ENCODE measurements at regions not wholly inside any gene's neighbourhood (a gene's known extent, or its start where the extent isn't known, plus 50 kb on each side); places are given as distances from the start of the nearest gene placed in this dataset.
"Not testable (repeated sequence)": the region's sequence is repeated elsewhere in the genome, so short reads cannot be mapped to it uniquely, and the experiment has no call there.

DNA sequence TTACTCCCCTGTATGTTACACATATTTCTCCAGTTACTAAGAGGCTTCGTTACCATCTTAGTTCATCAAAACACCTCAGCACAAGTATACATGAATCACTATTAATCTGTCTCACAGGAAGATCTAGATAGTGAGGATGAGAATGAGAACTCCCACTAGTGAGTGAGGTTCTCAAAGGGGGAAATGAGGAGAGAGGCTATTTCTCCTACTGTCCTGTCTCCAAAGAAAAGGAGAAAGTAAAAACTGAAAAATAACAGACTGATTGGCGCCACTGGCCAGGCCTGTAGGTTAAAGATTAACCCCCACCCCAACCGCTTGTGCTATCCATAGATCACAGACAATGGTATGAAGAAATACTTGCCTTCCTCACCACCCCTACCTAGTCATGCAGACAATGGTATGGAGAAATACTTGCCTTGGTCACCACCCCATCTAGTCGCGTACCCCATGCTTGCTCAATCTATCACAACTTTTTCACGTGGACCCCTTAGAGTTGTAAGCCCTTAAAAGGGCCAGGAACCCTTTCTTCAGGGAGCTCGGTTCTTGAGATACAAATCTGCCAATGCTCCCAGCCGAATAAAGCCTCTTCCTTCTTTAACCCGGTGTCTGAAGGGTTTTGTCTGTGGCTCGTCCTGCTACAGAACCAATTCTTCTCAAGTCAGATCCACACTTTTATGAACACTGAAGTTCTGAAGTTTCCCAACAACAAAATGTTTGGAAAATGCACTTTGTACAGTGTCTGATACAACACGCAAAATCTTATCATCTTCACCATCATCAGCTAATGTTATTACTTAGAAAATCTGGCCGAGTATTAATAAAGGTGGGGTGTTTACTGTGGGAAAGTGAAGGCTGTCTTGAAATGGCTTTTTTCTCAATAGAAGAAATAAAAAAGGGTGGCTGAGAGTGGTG, 598.1 kb downstream of the UQCRFS1 start:
- no peak for DNase-seq

- no peak for DNase-seq
Observed at GRCh38 chr19:28612275-28612769, 600.6 kb downstream of the UQCRFS1 start.

DNA sequence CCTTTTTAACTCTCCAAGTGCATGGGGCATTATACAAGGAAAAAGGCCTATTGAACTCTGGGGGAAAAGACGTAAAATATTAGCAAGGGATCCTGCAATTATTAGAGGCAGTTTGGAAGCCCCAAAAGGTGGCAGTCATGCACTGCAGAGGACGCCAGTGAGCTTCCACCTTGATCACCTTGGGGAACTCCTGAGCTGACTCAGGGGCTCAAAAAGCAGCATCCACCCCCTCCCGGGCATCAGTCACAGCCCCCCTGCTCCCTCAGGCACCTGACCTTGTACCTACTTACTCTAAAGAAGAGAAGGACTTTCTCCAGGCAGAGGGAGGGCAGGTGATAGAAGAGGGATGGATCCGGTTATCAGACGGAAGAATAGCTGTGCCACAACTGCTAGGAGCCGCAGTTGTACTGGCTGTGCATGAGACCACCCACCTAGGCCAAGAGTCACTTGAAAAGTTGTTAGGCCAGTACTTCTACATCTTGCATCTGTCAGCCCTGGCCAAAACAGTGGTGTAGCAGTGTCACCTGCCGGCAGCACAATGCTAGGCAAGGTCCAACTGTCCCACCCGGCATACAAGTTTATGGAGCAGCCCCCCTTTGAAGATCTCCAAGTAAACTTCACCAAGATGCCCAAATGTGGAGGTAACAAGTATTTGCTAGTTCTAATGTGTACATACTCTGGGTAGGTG, 601.6 kb downstream of the UQCRFS1 start:
- not testable (repeated sequence) for DNase-seq

DNA sequence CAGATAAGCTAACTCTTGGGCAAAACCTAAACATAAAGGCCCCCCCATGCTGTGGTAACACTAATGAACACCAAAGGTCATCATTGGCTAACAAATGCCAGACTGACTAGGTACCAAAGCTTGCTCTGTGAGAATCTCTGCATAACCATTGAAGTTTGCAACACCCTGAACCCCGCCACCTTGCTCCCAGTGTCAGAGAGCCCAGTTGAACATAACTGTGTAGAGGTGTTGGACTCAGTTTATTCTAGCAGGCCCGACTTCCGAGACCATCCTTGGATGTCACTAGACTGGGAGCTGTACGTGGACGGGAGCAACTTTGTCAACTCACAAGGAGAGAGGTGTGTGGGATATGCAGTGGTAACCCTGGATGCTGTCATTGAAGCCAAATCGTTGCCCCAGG, 602.2 kb downstream of the UQCRFS1 start:
- DNase-seq, result no peak

DNA sequence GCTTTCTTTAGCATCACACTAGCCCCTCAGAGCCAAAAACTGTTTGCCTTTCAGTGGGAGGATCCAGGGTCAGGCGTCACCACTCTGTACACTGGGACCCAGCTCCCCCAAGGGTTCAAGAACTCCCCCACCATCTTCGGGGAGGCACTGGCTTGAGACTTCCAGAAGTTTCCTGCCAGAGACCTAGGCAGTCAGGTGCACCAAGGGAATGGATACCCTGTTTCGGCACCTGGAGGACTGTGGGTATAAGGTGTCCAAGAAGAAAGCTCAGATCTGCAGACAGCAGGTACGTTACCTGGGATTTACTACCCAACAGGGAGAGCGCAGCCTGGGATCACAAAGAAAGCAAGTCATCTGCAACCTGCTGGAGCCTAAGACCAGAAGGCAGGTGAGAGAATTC, 603.0 kb downstream of the UQCRFS1 start:
- DNase-seq, result no peak

DNA sequence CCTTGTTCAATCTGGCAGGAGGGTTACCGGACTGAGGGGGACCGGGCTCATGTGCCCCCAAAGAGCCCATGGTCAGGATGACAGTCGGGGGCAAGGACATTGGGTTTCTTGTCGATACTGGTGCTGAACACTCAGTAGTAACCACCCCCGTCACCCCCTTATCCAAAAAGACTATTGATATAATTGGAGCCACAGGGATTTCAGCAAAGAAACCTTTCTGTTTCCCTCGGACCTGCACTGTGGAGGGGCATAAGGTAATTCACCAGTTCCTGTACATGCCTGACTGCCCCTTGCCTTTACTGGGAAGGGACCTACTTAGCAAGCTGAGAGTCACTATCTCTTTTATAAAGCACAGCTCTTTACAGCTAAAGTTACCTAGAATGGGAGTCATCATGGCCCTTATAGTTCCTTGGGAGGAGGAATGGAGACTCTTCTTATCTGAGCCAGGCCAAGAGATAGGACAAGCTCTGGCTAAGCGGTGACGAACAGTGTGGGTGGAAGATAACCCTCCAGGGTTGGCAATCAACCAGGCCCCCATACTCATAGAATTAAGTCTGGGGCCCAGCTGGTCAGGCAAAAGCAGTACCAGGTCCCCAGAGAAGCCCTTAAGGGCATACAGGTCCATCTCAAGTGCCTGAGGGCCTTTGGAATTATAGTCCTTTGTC, 603.7 kb downstream of the UQCRFS1 start:
- no peak for DNase-seq

- DNase-seq, result no peak
Observed at GRCh38 chr19:28608292-28608691, 604.7 kb downstream of the UQCRFS1 start.

GRCh38 chr19:28607066-28607583, 605.8 kb downstream of the UQCRFS1 start:
- DNase-seq, result no peak

DNA sequence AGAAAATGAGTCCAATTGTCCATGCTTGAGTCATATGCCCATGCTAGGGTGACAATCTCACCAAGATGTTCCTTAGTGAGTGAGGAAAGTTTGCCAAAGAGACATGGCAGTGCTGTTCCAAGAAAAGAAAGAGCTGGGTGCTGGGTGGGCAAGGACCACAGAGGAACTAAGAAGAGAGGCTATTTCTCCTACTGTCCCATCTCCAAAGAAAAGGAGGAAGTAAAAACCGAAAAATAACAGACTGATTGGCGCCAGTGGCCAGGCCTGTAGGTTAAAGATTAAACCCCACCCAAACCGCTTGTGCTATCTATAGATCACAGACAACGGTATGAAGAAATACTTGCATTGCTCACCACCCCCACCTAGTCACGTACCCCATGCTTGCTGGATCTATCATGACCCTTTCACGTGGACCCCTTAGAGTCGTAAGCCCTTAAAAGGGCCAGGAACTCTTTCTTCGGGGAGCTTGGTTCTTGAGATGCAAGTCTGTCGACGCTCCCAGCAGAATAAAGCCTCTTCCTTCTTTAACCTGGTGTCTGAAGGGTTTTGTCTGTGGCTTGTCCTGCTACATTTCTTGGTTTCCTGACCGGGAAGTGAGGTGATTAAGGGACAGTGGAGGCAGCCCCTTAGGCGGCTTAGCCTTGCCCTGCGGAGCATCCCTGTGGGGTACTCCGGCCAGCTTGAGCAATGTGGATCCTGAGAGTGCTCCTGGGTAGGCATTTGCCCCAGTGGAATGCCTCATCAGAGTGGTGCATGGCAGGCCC, 606.5 kb downstream of the UQCRFS1 start:
- no peak for DNase-seq

DNA sequence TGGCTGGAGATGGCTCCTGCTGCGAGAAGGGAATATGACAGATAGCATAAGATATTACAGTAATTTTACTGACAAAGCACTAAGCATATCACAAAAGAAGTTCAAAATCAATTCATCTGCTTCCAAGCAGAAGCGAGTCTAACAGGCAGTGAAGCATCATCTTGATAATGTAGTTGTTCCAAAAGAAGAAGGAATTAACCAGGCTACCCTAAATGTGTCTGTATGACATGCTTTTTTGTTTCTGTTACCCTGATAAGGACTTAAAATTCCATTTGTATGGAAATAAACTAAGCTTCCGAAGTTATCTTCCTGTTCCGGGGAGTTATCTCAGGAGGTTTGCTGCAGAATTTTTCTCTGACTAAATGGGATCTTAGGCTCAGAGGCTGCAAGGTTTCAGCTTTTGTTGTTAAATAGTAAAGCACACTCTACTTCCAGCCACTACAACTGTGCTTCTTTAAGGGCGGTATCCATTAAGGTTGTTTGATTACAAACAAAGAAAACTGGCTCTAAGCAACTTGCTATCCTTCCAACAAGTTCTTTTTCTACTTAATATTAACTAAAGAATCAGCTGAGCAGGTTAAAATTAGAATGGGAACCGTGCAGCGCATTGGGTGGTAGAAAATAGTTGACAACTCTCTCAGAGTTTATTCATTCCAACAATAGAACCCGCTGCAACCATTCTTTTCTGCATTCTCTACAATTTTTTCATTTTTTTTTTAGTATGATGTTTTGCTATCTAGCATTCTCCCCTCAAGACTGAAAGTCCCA, 607.3 kb downstream of the UQCRFS1 start:
- no peak for DNase-seq

DNA sequence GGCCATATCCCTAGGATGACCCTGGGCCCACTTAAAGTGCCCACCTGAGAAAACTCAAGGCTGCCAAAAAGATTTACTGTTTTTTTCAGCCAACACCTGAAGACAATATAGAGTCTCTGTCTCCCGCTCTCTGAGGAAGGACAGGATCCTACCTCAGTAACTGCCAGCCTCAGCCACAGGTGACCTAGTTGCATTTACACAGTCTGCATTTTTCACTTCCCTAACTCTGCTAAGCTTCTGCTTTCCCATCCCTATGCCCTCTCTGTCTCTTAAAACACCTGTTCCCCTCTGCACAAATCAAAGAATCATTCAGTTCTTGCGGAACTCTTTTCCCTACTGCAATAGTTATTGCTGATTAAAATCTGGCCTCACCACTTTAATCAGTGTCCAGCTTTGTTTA, 609.5 kb downstream of the UQCRFS1 start:
- no peak for DNase-seq

- DNase-seq, result no peak
Observed at GRCh38 chr19:28602675-28603298, 610.2 kb downstream of the UQCRFS1 start.

GRCh38 chr19:28601723-28602440, 611.1 kb downstream of the UQCRFS1 start:
- DNase-seq, result no peak

GRCh38 chr19:28598861-28599260, 614.1 kb downstream of the UQCRFS1 start:
- DNase-seq, result no peak

- peak; percentile 26 to 38 for DNase-seq
Observed at GRCh38 chr19:28596561-28597071, 616.3 kb downstream of the UQCRFS1 start.

GRCh38 chr19:28595722-28596480, 617.0 kb downstream of the UQCRFS1 start:
- DNase-seq, result no peak

DNA sequence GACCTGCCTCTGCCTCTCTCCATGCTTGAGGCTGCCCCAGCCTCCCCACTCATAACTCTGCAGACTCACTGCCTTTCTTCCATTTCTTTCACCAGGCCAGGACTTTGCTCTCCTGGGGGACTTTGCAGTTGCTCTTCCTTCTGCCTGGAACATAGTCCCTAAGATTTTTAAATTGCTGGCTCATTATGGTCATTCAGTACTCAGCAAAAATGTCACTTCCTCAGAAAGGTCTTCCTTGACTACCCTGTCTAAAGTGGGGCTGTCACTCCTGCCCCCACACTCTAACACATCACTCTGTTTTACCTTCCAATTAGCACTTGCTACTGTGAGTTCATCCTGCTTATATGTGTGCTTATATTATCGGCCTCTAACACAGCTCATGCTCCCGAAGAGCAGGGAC, 618.2 kb downstream of the UQCRFS1 start:
- DNase-seq, result no peak

GRCh38 chr19:28589991-28590411, 623.0 kb downstream of the UQCRFS1 start:
- DNase-seq, result not testable (repeated sequence)

- DNase-seq, result no peak
Observed at GRCh38 chr19:28586474-28586873, 626.5 kb downstream of the UQCRFS1 start.

Measured in SHP77 (cell line).